A549 (cell line): ENCODE measurements at regions not wholly inside any gene's neighbourhood (a gene's known extent, or its start where the extent isn't known, plus 50 kb on each side); places are given as distances from the start of the nearest gene placed in this dataset.

ENCODE experiments used
- CEBPB ChIP-seq, 2 experiments: fragments of >200 bp in 1 of 2; sonication (Bioruptor Twin) in 1 of 2; formaldehyde crosslinking in 1 of 2; IDR thresholded peaks; 2 replicates each; pipeline ENCODE4 v1.6.1; 2012 to 2016
- TF ChIP-seq, protein P1 (sequence below): fragments of 450-650 bp; IDR thresholded peaks from 2 replicates; pipeline ENCODE4 v1.6.1; 2014; ENCODE audit warnings: antibody characterized with exemption
- TF ChIP-seq, protein P2 (sequence below): fragments of >200 bp; sonication (Bioruptor Twin); formaldehyde crosslinking; IDR thresholded peaks from 3 replicates; pipeline ENCODE4 v1.5.1; 2016

DNA sequence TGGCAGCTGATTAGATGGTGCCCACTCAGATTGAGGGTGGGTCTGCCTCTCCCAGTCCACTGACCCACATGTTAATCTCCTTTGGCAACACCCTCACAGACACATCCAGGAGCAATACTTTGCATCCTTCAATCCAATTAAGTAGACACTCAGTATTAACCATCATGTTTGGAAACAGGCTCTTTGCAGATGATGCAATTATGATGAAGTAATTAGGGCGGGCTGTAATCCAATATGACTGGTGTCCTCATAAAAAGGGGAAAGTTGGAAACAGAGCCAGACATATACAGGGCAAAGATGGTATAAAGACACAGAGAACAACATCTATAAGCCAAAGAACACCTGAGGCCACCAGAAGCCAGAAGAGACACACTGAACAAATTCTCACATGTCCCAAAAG, 658.6 kb downstream of the CCSER2 start:
- TF ChIP-seq, protein P1, sequence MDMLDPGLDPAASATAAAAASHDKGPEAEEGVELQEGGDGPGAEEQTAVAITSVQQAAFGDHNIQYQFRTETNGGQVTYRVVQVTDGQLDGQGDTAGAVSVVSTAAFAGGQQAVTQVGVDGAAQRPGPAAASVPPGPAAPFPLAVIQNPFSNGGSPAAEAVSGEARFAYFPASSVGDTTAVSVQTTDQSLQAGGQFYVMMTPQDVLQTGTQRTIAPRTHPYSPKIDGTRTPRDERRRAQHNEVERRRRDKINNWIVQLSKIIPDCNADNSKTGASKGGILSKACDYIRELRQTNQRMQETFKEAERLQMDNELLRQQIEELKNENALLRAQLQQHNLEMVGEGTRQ, result no peak
- TF ChIP-seq, protein P2, sequence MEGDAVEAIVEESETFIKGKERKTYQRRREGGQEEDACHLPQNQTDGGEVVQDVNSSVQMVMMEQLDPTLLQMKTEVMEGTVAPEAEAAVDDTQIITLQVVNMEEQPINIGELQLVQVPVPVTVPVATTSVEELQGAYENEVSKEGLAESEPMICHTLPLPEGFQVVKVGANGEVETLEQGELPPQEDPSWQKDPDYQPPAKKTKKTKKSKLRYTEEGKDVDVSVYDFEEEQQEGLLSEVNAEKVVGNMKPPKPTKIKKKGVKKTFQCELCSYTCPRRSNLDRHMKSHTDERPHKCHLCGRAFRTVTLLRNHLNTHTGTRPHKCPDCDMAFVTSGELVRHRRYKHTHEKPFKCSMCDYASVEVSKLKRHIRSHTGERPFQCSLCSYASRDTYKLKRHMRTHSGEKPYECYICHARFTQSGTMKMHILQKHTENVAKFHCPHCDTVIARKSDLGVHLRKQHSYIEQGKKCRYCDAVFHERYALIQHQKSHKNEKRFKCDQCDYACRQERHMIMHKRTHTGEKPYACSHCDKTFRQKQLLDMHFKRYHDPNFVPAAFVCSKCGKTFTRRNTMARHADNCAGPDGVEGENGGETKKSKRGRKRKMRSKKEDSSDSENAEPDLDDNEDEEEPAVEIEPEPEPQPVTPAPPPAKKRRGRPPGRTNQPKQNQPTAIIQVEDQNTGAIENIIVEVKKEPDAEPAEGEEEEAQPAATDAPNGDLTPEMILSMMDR, result no peak
- TF ChIP-seq CEBPB (IDR thresholded peaks at IDR 0.05), result no peak
